ENCODE measurements at regions not wholly inside any gene's neighbourhood (a gene's known extent, or its start where the extent isn't known, plus 50 kb on each side); places are given as distances from the start of the nearest gene placed in this dataset.

- no peak for TF ChIP-seq CTCF (IDR thresholded peaks at IDR 0.05; ENCODE audit: extremely low read depth, insufficient read depth, missing control alignments)
- in situ Hi-C loops (cut with MboI; ENCODE audit: low pct_unique_long_range_greater_than_20kb, low sequenced_read_pairs, unreplicated experiment) = no loop called here
- no peak for DNase-seq (ENCODE audit: low spot score)
Observed at GRCh38 chr3:7793786-7794185, 707.8 kb upstream of the LMCD1 start.

GRCh38 chr3:7798276-7798675 lies 703.3 kb upstream of the LMCD1 start:
- TF ChIP-seq CTCF (IDR thresholded peaks at IDR 0.05; ENCODE audit: extremely low read depth, insufficient read depth, missing control alignments) = no peak
- in situ Hi-C loops (cut with MboI; ENCODE audit: low pct_unique_long_range_greater_than_20kb, low sequenced_read_pairs, unreplicated experiment) = no loop called here
- no peak for DNase-seq (ENCODE audit: low spot score)

- DNase-seq (ENCODE audit: low spot score) = no peak
- no peak for TF ChIP-seq CTCF (IDR thresholded peaks at IDR 0.05; ENCODE audit: extremely low read depth, insufficient read depth, missing control alignments)
- in situ Hi-C loops (cut with MboI; ENCODE audit: low pct_unique_long_range_greater_than_20kb, low sequenced_read_pairs, unreplicated experiment) = no loop called here
Observed at GRCh38 chr3:7800006-7800780, 701.4 kb upstream of the LMCD1 start.

- no peak for TF ChIP-seq CTCF (IDR thresholded peaks at IDR 0.05; ENCODE audit: extremely low read depth, insufficient read depth, missing control alignments)
- DNase-seq (ENCODE audit: low spot score) = no peak
- in situ Hi-C loops (cut with MboI; ENCODE audit: low pct_unique_long_range_greater_than_20kb, low sequenced_read_pairs, unreplicated experiment) = no loop called here
Observed at GRCh38 chr3:7812490-7812889, 689.1 kb upstream of the LMCD1 start.

- no peak for TF ChIP-seq CTCF (IDR thresholded peaks at IDR 0.05; ENCODE audit: extremely low read depth, insufficient read depth, missing control alignments)
- in situ Hi-C loops (cut with MboI; ENCODE audit: low pct_unique_long_range_greater_than_20kb, low sequenced_read_pairs, unreplicated experiment) = no loop called here
- no peak for DNase-seq (ENCODE audit: low spot score)
Observed at GRCh38 chr3:7813365-7813764, 688.3 kb upstream of the LMCD1 start.

- no peak for DNase-seq (ENCODE audit: low spot score)
- no peak for TF ChIP-seq CTCF (IDR thresholded peaks at IDR 0.05; ENCODE audit: extremely low read depth, insufficient read depth, missing control alignments)
- in situ Hi-C loops (cut with MboI; ENCODE audit: low pct_unique_long_range_greater_than_20kb, low sequenced_read_pairs, unreplicated experiment) = no loop called here
Observed at GRCh38 chr3:7817239-7817638, 684.4 kb upstream of the LMCD1 start.
